ENCODE measurements at regions not wholly inside any gene's neighbourhood (a gene's known extent, or its start where the extent isn't known, plus 50 kb on each side); places are given as distances from the start of the nearest gene placed in this dataset.

DNA sequence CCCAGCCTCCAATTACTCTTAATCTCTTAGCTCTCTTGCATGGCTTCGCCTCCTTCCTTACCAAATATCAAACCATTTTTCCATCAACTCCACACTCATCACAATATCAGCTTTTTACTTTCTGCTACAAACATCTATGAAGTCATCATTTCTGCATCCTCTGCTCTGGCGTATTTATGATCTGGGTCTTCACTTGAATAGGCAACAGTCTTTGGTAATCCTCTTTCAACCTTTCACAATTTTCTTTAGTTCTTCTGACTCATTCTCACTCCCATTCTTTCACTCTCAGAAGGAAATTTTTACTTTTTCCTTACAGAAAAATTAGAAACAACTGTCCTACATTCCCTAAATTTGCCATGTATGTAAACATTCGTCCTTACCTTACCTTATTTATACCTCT is 522.4 kb downstream of the HDGFL1 start (continued):
- TF ChIP-seq ZNF266 (tag by site-specific recombination; IDR thresholded peaks at IDR 0.05; ENCODE audit: low read depth) (no peak), EGR2 (tag by site-specific recombination; IDR thresholded peaks at IDR 0.05; ENCODE audit: low read depth) (no peak), HOXA7 (CRISPR knock-in tag; IDR thresholded peaks at IDR 0.05; ENCODE audit: borderline replicate concordance) (no peak), MEIS1 (CRISPR knock-in tag; IDR thresholded peaks at IDR 0.05; ENCODE audit: borderline replicate concordance) (no peak), MYNN (tag by site-specific recombination; IDR thresholded peaks at IDR 0.05; ENCODE audit: borderline replicate concordance) (no peak), ZXDB (tag by site-specific recombination; IDR thresholded peaks at IDR 0.05) (no peak), ZNF843 (tag by site-specific recombination; IDR thresholded peaks at IDR 0.05) (no peak)
- TF ChIP-seq, protein P1, sequence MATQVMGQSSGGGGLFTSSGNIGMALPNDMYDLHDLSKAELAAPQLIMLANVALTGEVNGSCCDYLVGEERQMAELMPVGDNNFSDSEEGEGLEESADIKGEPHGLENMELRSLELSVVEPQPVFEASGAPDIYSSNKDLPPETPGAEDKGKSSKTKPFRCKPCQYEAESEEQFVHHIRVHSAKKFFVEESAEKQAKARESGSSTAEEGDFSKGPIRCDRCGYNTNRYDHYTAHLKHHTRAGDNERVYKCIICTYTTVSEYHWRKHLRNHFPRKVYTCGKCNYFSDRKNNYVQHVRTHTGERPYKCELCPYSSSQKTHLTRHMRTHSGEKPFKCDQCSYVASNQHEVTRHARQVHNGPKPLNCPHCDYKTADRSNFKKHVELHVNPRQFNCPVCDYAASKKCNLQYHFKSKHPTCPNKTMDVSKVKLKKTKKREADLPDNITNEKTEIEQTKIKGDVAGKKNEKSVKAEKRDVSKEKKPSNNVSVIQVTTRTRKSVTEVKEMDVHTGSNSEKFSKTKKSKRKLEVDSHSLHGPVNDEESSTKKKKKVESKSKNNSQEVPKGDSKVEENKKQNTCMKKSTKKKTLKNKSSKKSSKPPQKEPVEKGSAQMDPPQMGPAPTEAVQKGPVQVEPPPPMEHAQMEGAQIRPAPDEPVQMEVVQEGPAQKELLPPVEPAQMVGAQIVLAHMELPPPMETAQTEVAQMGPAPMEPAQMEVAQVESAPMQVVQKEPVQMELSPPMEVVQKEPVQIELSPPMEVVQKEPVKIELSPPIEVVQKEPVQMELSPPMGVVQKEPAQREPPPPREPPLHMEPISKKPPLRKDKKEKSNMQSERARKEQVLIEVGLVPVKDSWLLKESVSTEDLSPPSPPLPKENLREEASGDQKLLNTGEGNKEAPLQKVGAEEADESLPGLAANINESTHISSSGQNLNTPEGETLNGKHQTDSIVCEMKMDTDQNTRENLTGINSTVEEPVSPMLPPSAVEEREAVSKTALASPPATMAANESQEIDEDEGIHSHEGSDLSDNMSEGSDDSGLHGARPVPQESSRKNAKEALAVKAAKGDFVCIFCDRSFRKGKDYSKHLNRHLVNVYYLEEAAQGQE (tag by site-specific recombination; IDR thresholded peaks at IDR 0.05), result no peak
- TF ChIP-seq, protein P2, sequence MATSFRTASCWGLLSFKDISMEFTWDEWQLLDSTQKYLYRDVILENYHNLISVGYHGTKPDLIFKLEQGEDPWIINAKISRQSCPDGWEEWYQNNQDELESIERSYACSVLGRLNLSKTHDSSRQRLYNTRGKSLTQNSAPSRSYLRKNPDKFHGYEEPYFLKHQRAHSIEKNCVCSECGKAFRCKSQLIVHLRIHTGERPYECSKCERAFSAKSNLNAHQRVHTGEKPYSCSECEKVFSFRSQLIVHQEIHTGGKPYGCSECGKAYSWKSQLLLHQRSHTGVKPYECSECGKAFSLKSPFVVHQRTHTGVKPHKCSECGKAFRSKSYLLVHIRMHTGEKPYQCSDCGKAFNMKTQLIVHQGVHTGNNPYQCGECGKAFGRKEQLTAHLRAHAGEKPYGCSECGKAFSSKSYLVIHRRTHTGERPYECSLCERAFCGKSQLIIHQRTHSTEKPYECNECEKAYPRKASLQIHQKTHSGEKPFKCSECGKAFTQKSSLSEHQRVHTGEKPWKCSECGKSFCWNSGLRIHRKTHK (tag by site-specific recombination; IDR thresholded peaks at IDR 0.05), result no peak

DNA sequence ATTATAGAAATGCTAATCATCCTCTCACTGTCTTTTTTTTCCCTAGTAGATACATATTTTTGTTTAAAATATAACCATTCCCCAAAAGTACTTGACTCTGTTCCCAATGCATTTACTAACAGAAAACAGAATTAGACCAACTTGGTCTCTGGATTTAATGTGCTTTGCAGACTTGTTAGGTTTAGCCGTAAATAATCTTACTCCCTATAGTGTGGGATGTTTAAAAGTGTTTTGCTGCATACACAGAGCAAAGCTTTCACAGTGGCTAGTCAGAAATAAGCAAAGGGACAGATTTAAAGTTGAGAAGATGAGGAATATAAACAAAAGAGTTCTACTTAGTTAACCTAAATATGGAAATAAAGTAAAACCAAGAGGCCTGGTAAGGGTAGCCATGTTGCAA is 527.5 kb downstream of the HDGFL1 start:
- ChIA-PET POLR2A (no interaction called here), CTCF (no interaction called here)

More for the DNA sequence above, 527.5 kb downstream of the HDGFL1 start:
- Histone ChIP-seq H3K9me3 (ENCODE audit: control insufficient read depth, insufficient read depth, low read depth, low read length) (no peaks in the 10 kb centered on the region), H3K4me1 (ENCODE audit: control insufficient read depth, insufficient read depth, low read length) (no peaks in the 10 kb centered on the region), H3K4me3 (ENCODE audit: low read depth, low read length) (no peak overlapping the region), H3K36me3 (ENCODE audit: control insufficient read depth in 2 of 2, insufficient read depth in 1 of 2, low read length in 2 of 2) (no peaks in the 10 kb centered on the region), H3K27ac (ENCODE audit: extremely low read depth, low read depth, low read length) (no peak overlapping the region)
- TF ChIP-seq, protein P3, sequence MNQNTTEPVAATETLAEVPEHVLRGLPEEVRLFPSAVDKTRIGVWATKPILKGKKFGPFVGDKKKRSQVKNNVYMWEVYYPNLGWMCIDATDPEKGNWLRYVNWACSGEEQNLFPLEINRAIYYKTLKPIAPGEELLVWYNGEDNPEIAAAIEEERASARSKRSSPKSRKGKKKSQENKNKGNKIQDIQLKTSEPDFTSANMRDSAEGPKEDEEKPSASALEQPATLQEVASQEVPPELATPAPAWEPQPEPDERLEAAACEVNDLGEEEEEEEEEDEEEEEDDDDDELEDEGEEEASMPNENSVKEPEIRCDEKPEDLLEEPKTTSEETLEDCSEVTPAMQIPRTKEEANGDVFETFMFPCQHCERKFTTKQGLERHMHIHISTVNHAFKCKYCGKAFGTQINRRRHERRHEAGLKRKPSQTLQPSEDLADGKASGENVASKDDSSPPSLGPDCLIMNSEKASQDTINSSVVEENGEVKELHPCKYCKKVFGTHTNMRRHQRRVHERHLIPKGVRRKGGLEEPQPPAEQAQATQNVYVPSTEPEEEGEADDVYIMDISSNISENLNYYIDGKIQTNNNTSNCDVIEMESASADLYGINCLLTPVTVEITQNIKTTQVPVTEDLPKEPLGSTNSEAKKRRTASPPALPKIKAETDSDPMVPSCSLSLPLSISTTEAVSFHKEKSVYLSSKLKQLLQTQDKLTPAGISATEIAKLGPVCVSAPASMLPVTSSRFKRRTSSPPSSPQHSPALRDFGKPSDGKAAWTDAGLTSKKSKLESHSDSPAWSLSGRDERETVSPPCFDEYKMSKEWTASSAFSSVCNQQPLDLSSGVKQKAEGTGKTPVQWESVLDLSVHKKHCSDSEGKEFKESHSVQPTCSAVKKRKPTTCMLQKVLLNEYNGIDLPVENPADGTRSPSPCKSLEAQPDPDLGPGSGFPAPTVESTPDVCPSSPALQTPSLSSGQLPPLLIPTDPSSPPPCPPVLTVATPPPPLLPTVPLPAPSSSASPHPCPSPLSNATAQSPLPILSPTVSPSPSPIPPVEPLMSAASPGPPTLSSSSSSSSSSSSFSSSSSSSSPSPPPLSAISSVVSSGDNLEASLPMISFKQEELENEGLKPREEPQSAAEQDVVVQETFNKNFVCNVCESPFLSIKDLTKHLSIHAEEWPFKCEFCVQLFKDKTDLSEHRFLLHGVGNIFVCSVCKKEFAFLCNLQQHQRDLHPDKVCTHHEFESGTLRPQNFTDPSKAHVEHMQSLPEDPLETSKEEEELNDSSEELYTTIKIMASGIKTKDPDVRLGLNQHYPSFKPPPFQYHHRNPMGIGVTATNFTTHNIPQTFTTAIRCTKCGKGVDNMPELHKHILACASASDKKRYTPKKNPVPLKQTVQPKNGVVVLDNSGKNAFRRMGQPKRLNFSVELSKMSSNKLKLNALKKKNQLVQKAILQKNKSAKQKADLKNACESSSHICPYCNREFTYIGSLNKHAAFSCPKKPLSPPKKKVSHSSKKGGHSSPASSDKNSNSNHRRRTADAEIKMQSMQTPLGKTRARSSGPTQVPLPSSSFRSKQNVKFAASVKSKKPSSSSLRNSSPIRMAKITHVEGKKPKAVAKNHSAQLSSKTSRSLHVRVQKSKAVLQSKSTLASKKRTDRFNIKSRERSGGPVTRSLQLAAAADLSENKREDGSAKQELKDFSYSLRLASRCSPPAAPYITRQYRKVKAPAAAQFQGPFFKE (tag by site-specific recombination; IDR thresholded peaks at IDR 0.05; ENCODE audit: borderline replicate concordance), result no peak
- TF ChIP-seq ZXDB (tag by site-specific recombination; IDR thresholded peaks at IDR 0.05) (no peak), ZNF155 (tag by site-specific recombination; IDR thresholded peaks at IDR 0.05) (no peak), ZNF366 (tag by site-specific recombination; conservative IDR thresholded peaks at IDR 0.05) (no peak), ZNF19 (tag by site-specific recombination; IDR thresholded peaks at IDR 0.05; ENCODE audit: low read depth) (no peak), ZNF785 (tag by site-specific recombination; IDR thresholded peaks at IDR 0.05) (no peak)
- TF ChIP-seq, protein P4, sequence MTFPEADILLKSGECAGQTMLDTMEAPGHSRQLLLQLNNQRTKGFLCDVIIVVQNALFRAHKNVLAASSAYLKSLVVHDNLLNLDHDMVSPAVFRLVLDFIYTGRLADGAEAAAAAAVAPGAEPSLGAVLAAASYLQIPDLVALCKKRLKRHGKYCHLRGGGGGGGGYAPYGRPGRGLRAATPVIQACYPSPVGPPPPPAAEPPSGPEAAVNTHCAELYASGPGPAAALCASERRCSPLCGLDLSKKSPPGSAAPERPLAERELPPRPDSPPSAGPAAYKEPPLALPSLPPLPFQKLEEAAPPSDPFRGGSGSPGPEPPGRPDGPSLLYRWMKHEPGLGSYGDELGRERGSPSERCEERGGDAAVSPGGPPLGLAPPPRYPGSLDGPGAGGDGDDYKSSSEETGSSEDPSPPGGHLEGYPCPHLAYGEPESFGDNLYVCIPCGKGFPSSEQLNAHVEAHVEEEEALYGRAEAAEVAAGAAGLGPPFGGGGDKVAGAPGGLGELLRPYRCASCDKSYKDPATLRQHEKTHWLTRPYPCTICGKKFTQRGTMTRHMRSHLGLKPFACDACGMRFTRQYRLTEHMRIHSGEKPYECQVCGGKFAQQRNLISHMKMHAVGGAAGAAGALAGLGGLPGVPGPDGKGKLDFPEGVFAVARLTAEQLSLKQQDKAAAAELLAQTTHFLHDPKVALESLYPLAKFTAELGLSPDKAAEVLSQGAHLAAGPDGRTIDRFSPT (tag by site-specific recombination; IDR thresholded peaks at IDR 0.05), result no peak
- TF ChIP-seq, protein P5, sequence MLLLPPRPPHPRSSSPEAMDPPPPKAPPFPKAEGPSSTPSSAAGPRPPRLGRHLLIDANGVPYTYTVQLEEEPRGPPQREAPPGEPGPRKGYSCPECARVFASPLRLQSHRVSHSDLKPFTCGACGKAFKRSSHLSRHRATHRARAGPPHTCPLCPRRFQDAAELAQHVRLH (tag by site-specific recombination; IDR thresholded peaks at IDR 0.05), result no peak
- TF ChIP-seq, protein P6, sequence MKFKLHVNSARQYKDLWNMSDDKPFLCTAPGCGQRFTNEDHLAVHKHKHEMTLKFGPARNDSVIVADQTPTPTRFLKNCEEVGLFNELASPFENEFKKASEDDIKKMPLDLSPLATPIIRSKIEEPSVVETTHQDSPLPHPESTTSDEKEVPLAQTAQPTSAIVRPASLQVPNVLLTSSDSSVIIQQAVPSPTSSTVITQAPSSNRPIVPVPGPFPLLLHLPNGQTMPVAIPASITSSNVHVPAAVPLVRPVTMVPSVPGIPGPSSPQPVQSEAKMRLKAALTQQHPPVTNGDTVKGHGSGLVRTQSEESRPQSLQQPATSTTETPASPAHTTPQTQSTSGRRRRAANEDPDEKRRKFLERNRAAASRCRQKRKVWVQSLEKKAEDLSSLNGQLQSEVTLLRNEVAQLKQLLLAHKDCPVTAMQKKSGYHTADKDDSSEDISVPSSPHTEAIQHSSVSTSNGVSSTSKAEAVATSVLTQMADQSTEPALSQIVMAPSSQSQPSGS (tag by site-specific recombination; IDR thresholded peaks at IDR 0.05; ENCODE audit: low read depth), result no peak
